D721Med (cell line): ENCODE measurements at regions not wholly inside any gene's neighbourhood (a gene's known extent, or its start where the extent isn't known, plus 50 kb on each side); places are given as distances from the start of the nearest gene placed in this dataset.

Experiments
- DNase-seq: peaks from one replicate; pipeline ENCODE4 v3.0.0; 2011; ENCODE audit warnings: low spot score; ENCODE audit not compliant: insufficient read length
- FAIRE-seq: peaks from 2 replicates; lab custom pipeline; 2011; peaks lifted over from hg19 to GRCh38; lab: Jason Lieb, UNC
- TF ChIP-seq, protein P1 (sequence below): IDR thresholded peaks from 2 replicates; pipeline ENCODE4 v1.5.1; 2012; ENCODE audit warnings: mild to moderate bottlenecking, control low read depth; ENCODE audit not compliant: insufficient read depth; ENCODE audit errors: missing control alignments

- no peak for FAIRE-seq
- TF ChIP-seq, protein P1, sequence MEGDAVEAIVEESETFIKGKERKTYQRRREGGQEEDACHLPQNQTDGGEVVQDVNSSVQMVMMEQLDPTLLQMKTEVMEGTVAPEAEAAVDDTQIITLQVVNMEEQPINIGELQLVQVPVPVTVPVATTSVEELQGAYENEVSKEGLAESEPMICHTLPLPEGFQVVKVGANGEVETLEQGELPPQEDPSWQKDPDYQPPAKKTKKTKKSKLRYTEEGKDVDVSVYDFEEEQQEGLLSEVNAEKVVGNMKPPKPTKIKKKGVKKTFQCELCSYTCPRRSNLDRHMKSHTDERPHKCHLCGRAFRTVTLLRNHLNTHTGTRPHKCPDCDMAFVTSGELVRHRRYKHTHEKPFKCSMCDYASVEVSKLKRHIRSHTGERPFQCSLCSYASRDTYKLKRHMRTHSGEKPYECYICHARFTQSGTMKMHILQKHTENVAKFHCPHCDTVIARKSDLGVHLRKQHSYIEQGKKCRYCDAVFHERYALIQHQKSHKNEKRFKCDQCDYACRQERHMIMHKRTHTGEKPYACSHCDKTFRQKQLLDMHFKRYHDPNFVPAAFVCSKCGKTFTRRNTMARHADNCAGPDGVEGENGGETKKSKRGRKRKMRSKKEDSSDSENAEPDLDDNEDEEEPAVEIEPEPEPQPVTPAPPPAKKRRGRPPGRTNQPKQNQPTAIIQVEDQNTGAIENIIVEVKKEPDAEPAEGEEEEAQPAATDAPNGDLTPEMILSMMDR: no peak
- DNase-seq: no peak
Measured at GRCh38 chr3:61443886-61444285, 117.5 kb upstream of the PTPRG start.

GRCh38 chr3:61444782-61445181 is 116.6 kb upstream of the PTPRG start:
- TF ChIP-seq, protein P1: no peak
- DNase-seq (no peak), FAIRE-seq (no peak)

DNA sequence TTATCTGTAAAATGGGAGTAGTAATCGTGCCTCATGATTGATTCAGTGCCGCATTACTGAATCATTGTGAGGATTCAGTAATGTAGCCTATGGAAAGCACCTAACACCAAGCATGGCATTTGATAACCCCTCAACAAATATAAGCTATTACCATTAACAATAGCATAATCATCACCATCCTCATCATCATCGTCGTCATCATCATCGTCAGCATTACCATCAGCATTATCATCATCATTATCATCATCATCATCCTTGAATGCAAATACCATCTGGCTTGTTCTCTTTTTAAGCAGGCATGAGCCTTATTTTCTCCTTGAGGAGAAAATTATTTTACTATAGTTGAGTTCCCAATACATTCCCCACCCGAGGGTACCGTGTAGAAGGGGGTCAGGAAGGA is 115.4 kb upstream of the PTPRG start:
- DNase-seq (no peak), FAIRE-seq (peak; percentile 38)
- TF ChIP-seq, protein P1: no peak

DNA sequence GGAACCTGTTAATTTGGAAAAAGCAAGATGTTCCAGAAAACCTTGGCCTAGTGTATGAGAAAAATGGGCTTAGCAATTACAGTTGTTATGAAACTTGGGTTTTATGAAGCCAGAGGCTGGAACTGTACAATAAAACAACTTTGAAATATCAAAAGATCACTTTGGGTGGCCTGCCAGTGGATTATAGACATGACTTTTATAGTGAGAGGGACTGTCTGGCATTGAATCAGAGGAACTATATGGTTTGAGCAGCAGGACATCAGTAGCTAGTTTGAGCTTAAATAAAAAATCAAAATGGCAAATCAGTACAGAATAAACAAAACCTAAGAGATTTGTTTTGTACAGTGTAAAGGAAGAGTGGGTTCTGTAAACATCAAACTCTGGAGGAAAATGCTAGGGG is 115.0 kb upstream of the PTPRG start:
- TF ChIP-seq, protein P1: no peak
- DNase-seq (no peak), FAIRE-seq (no peak)

- DNase-seq (no peak), FAIRE-seq (no peak)
Measured at GRCh38 chr3:61448378-61448777, 113.0 kb upstream of the PTPRG start.

GRCh38 chr3:61449327-61450040 is 111.9 kb upstream of the PTPRG start:
- FAIRE-seq: no peak
- TF ChIP-seq, protein P1: no peak

More at GRCh38 chr3:61448378-61448777, 113.0 kb upstream of the PTPRG start:
- TF ChIP-seq, protein P1: no peak

DNA sequence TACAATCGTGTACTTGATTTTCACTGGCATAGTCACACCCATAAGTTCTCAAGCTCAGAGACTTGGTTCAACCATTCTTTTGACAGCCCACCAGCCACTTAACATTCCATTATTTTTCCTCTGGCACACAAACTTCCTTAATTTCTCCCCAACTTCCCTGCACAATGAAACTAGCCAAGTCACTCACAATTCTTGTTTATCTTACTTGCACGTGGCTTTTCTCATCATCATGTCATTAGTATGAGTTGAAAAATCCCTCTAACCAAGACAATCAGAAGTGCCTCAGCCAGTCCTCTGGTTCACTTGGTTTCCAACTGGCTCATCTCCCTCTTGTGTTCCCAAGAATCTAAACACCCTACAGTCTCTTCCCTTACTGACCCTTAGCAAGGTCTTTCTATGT is 110.5 kb upstream of the PTPRG start:
- DNase-seq: no peak
- TF ChIP-seq, protein P1: no peak
- FAIRE-seq: no peak

More at GRCh38 chr3:61449327-61450040, 111.9 kb upstream of the PTPRG start:
- DNase-seq: no peak
